Stimulated activated CD8-positive, alpha-beta memory T cell treated with anti-CD3 and anti-CD28 coated beads, Interleukin-15, amount 100 ng/mL, for 4 hours (primary cell): ENCODE measurements at regions not wholly inside any gene's neighbourhood (a gene's known extent, or its start where the extent isn't known, plus 50 kb on each side); places are given as distances from the start of the nearest gene placed in this dataset.

ENCODE experiments used
- DNase-seq, 2 donors: peaks; one replicate each; pipeline ENCODE4 v3.0.0-alpha.2; 2020; ENCODE audit warnings: low read depth in 2 of 2

- DNase-seq, result no peak
Observed at GRCh38 chr13:80284290-80284689, 56.6 kb downstream of the SPRY2 start.

- no peak for DNase-seq
Observed at GRCh38 chr13:80278706-80279105, 62.2 kb downstream of the SPRY2 start.

DNA sequence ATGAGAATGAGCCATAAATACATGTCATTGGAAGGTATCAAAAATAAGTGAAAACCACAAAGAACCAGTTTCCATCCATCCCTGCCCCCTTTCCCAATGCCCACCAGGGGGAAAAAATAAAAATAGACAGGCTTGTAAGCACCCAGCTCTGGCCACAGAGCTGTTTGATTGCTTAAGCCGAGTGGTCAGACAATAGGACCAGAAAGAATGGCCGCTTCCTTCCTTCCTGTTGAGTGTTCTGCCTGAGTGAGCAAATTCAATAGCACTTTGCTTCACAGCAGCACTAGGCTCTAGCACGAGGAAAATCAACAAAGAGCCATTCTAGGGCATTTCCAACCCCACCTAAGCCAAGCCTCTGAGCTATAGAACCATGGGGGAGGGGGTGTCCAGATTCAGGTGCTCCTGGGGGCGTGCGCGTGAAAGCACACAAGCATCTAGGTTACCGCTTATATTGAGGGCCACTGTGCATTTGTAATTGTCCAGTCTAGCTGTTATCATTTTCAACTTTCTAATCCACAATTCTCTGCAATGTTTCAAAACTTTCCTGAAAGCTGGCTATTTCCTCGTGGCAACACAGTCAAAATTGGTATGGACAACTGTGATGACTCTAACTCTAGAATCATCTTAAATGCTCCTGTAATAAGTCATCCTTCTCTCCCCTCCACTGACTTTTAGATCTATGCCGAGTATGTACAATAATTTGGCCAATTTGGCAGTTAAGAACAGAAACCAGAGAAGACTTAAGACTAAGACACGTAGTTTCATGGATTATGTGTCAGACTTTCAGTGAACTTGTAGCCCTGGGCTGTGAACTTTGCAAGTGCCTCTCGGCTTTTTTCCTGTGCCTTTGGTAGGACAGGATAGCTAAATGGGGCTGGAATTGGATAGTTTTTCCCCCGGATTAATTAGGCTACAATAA lies 64.3 kb downstream of the SPRY2 start:
- DNase-seq, result no peak

- DNase-seq, result no peak
Observed at GRCh38 chr13:80274643-80275042, 66.3 kb downstream of the SPRY2 start.

DNA sequence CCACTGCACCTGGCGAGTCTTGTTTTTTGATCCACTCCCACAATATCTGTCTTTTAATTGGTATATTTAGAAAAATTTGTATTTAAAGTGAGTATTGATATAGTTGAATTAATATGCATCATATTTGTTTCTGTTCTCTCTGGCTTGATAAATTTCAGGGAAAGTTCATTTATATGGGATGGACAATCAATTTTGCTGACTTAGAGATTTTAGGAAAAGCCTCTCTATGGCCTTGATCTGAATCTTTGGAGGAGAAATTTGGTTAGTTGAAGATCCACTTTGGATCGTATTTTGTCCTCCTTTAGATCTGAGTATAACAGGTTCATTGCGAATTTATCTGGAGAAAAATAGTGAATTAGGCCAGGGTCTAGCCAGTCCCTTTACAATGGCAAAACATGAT lies 67.2 kb downstream of the SPRY2 start:
- DNase-seq, result no peak

- DNase-seq, result no peak
Observed at GRCh38 chr13:80265348-80265747, 75.6 kb downstream of the SPRY2 start.

DNA sequence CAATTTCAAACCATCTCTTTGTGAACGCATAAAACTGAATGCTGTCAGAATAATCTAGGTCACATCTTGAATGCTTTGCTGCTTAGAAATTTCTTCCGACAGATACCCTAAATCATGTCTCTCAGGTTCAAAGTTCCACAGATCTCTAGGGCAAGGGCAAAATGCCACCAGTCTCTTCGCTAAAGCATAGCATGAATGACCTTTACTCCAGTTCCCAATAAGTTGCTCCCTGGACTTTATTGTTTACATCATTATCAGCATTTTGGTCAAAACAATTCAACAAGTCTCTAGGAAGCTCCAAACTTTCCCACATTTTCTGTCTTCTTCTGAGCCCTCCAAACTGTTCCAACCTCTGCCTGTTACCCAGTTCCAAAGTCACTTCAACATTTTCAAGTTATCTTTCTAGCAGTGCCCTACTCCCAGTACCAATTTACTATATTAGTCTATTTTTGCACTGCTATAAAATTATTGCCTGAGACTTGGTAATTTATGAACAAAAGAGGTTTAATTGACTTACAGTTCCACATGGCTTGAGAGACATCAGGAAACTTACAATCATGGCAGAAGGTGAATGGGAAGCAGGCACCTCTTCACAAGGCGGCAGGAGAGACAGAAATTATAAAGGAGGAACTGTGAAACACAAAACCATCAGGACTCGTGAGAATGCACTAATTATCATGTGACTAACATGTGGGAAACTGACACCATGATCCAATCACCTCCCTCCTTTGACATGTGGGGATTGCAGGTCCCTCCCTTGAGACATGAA lies 77.0 kb downstream of the SPRY2 start:
- DNase-seq, result no peak

DNA sequence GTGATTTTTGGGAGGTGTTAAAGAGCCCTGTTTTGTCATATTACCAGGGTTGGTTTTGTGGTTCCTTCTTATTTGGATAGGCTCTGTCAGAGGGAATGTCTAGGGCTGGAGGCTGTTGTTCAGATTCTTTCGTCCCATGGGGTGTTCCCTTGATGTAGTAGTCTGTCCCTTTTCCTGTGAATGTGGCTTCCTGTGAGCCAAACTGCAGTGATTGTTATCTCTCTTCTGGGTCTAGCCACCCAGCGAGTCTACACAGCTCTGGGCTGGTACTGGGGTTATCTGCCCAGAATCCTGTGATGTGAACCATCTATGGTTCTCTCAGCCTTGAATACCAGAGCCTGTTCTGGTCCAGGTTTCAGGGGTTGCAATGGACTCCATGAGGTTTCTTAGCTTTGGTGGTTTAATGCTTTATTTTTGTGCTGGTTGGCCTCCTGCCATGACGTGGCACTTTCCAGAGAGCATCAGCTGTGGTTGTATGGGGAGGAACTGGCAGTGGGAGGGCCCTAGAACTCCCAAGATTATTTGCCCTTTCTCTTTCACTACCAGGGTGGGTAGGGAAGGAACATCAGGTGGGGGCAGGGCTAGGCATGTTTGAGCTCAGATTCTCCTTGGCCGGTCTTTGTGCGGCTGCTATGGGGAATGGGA lies 78.8 kb downstream of the SPRY2 start:
- DNase-seq, result no peak

- DNase-seq, result no peak
Observed at GRCh38 chr13:80259159-80259558, 81.8 kb downstream of the SPRY2 start.

- DNase-seq, result no peak
Observed at GRCh38 chr13:80256352-80256932, 84.5 kb downstream of the SPRY2 start.

DNA sequence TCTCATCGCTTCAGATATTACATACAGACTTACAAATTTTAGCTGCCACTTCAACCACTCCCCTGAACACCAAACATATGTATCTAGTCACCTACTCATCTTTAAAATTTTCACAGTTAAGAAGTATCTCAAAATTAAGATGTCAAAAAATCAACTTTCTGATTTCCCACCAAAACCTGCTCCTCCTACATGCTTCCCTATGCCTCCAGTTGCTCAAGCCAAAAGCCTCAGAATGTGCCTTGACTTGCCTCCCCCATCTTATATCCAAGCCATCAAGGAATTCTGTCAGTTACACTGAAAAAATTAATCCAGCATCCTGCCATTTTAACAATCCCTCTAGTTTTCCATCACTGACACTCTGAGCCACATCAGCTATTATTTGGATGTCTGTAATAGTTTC lies 85.0 kb downstream of the SPRY2 start:
- no peak for DNase-seq

GRCh38 chr13:80251403-80251802 lies 89.5 kb downstream of the SPRY2 start:
- no peak for DNase-seq

DNA sequence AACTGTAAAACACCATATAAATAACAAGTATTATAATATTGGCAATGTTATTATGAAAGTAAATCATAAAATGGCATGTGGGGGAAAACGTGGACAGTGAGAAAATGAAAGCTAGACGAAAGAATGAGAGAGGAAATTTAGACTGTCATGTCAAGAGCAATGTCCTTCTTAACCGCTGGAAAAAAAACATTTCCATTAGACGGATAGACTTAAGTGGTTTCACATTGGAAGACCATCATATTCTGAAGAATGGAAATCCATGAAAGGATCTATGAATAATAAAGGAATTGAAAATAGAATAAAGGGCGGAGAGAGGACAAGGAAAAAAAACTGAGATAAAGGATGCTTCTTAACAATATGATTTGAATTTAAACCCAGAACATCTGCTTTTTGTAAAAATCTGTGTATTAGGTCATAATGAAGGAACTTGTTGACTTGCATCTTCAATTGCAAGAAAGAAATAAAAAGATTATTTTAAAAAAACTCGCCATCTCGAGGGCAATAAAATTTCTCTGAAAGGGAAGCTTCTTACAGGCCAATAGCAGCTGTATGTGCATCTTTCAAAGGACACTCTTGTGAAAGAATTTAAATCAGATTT lies 90.6 kb downstream of the SPRY2 start:
- DNase-seq, result no peak

- no peak for DNase-seq
Observed at GRCh38 chr13:80249516-80250212, 91.3 kb downstream of the SPRY2 start.

GRCh38 chr13:80245162-80245733 lies 95.7 kb downstream of the SPRY2 start:
- DNase-seq, result no peak

GRCh38 chr13:80244574-80244973 lies 96.4 kb downstream of the SPRY2 start:
- no peak for DNase-seq

GRCh38 chr13:80242728-80243427 lies 98.0 kb downstream of the SPRY2 start:
- no peak for DNase-seq

- no peak for DNase-seq
Observed at GRCh38 chr13:80239571-80240255, 101.2 kb downstream of the SPRY2 start.

GRCh38 chr13:80239116-80239515 lies 101.8 kb downstream of the SPRY2 start:
- DNase-seq, result no peak

DNA sequence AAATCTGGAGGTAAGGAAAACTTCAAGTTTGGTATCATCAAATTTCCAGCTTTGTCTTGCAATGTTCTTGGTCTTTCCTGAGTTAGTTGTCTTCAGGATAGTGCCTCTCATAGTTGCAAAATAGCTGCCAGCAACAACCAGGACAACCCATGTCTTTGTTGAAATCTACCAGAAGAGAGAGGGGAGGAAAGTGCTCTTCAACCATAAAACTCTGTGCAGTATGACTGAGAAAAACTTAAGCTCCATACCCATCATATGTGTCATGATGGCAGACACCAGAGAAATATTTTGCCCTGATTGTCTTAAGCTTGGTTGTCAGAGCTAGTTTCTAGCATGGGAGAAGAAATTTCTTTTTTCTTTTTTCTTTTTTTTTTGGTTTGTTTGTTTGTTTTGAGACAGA lies 103.3 kb downstream of the SPRY2 start:
- no peak for DNase-seq
